ENCODE measurements at regions not wholly inside any gene's neighbourhood (a gene's known extent, or its start where the extent isn't known, plus 50 kb on each side); places are given as distances from the start of the nearest gene placed in this dataset.

GRCh38 chr12:66740732-66741131 is 61.9 kb upstream of the GRIP1 start:
- TF ChIP-seq, protein P1, sequence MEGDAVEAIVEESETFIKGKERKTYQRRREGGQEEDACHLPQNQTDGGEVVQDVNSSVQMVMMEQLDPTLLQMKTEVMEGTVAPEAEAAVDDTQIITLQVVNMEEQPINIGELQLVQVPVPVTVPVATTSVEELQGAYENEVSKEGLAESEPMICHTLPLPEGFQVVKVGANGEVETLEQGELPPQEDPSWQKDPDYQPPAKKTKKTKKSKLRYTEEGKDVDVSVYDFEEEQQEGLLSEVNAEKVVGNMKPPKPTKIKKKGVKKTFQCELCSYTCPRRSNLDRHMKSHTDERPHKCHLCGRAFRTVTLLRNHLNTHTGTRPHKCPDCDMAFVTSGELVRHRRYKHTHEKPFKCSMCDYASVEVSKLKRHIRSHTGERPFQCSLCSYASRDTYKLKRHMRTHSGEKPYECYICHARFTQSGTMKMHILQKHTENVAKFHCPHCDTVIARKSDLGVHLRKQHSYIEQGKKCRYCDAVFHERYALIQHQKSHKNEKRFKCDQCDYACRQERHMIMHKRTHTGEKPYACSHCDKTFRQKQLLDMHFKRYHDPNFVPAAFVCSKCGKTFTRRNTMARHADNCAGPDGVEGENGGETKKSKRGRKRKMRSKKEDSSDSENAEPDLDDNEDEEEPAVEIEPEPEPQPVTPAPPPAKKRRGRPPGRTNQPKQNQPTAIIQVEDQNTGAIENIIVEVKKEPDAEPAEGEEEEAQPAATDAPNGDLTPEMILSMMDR (IDR thresholded peaks at IDR 0.05): no peak
- TF ChIP-seq POLR2A (IDR thresholded peaks at IDR 0.05): no peak

Measured in lower leg skin (tissue), 3 donors.